CD4-positive, alpha-beta T cell treated with Interleukin-10 for 1 hour (primary cell): ENCODE measurements at regions not wholly inside any gene's neighbourhood (a gene's known extent, or its start where the extent isn't known, plus 50 kb on each side); places are given as distances from the start of the nearest gene placed in this dataset.
"Not testable (repeated sequence)": the region's sequence is repeated elsewhere in the genome, so short reads cannot be mapped to it uniquely, and the experiment has no call there.

ENCODE experiments used
- DNase-seq: peaks from one replicate; pipeline ENCODE4 v3.0.0-alpha.2; 2020

DNA sequence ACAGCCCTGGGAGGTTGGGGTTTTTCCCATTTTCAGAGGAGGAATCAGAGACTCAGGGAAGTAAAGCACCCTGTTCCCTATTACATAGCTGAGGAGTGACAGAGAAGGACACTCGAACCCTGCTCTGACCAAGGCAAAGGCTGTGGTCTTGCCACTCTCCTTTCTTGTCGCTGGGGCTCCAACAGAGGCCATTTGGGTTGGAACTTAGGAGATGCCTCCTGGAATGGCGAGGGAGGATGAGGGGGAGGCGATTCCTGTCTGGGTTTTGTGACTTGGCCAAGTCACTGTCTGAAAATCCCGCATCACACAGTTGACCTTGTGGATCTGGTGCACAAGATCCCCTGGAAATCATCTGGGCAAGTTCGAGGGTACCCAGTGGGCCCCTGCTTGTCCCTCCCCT lies 64.0 kb upstream of the HAND1 start:
- DNase-seq = no peak

GRCh38 chr5:154541553-154541952 lies 63.5 kb upstream of the HAND1 start:
- no peak for DNase-seq

GRCh38 chr5:154540600-154540999 lies 62.6 kb upstream of the HAND1 start:
- no peak for DNase-seq

DNA sequence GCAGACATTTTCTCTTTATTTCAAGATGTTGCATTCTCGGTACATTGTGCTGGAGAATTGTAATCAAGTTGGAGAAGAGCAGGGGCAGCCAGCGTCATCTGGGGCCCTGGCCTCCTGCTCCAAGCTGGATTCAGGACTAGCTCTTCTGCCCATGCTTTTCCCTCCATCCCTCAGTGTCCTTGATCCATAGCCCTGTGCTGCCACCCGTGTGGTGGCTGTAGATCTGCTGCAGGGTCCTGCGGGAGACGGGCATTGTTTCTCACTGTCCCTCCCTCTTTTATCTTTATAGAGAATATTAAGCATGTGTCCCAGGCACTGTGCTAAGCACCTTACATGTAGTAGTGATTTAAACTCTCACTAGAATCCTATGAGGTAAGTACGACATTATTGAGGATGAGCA lies 60.5 kb upstream of the HAND1 start:
- no peak for DNase-seq

GRCh38 chr5:154536439-154536838 lies 58.4 kb upstream of the HAND1 start:
- DNase-seq = not testable (repeated sequence)

- no peak for DNase-seq
Measured at GRCh38 chr5:154535535-154535934, 57.5 kb upstream of the HAND1 start.

DNA sequence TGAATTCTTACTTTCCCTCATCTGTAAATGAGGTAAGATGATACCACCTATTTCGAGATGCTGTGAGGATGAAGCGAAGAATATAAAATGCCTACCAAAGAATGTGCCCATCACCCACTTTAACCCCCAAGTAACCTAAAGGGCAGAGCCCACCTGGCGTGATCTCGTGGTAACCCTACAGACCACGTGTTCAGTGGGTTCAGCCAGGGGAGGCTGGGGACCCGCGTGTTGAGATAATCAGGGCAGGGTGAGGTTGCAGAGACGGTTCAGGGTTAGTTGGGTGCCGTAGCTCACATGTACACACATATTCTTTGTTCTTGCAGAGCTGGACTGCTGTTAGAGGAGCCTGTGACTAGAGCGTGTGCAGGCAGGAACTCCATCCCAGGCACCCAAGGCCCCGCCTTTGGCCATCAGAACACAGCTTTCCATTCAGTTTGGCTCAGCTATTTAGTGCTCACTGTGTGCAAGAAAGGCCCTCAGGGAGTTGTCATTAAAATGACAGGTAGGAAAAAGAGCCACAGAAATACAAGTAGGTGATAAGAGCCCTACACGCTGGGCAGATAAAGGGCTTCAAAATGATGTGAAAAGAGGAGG lies 56.5 kb upstream of the HAND1 start:
- no peak for DNase-seq

GRCh38 chr5:154529282-154529681 lies 51.3 kb upstream of the HAND1 start:
- DNase-seq = no peak

DNA sequence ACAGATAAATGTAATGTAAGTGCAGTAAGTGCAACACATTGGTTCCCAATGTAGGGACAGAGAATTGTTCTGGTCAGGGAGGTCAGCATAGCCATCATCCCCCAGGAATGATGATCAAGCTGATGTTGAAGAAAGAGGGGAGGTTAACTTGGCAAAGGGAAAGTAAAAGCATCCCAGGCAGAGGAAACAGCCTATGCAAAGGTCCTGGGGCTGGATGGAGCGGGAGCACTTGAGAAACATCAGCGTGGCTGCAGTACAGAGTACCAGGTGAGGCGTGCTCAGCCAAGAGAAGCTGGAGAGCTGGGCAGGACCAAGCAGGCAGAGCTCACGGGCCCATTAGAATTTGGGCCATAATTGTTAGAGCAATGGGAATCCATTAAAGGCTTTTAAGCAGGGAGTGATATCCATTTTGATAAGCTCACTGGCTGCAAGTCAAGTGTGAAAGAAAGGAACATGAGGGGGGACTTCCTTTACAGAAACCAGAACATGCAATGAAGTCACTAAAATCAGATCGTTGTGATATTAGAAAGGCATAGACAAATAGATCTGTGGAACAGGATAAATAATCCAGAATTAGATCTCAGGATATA lies 50.1 kb upstream of the HAND1 start:
- DNase-seq = no peak
